Stomach smooth muscle (tissue), 2 donors: ENCODE measurements at regions not wholly inside any gene's neighbourhood (a gene's known extent, or its start where the extent isn't known, plus 50 kb on each side); places are given as distances from the start of the nearest gene placed in this dataset.

ENCODE experiments used
- H3K27ac ChIP-seq: one replicate; pipeline ENCODE4 v1.7.0; 2013; ENCODE audit warnings: mild to moderate bottlenecking, low read length, inconsistent platforms
- H3K27me3 ChIP-seq, 2 donors: one replicate each; pipeline ENCODE4 v1.7.0; 2013; ENCODE audit warnings: low read length in 2 of 2; ENCODE audit not compliant: insufficient read depth in 2 of 2, control insufficient read depth in 1 of 2
- H3K36me3 ChIP-seq, 2 donors: one replicate each; pipeline ENCODE4 v1.7.0; 2013; ENCODE audit warnings: low read length in 2 of 2; ENCODE audit not compliant: control insufficient read depth in 2 of 2, insufficient read depth in 2 of 2
- H3K4me1 ChIP-seq: one replicate; pipeline ENCODE4 v1.7.0; 2013; ENCODE audit warnings: low read length; ENCODE audit not compliant: control insufficient read depth, insufficient read depth
- H3K4me3 ChIP-seq, 2 donors: one replicate each; pipeline ENCODE4 v1.7.0; 2013; ENCODE audit warnings: low read length in 2 of 2
- H3K9ac ChIP-seq, 2 donors: one replicate each; pipeline ENCODE4 v1.7.0; 2013; ENCODE audit warnings: low read length in 2 of 2, mild to moderate bottlenecking in 1 of 2
- H3K9me3 ChIP-seq, 2 donors: one replicate each; pipeline ENCODE4 v1.7.0; 2013; ENCODE audit warnings: low read length in 2 of 2; ENCODE audit not compliant: control insufficient read depth in 2 of 2
- donor health status: healthy.
- donor health status: Pancreatic carcinoma.

DNA sequence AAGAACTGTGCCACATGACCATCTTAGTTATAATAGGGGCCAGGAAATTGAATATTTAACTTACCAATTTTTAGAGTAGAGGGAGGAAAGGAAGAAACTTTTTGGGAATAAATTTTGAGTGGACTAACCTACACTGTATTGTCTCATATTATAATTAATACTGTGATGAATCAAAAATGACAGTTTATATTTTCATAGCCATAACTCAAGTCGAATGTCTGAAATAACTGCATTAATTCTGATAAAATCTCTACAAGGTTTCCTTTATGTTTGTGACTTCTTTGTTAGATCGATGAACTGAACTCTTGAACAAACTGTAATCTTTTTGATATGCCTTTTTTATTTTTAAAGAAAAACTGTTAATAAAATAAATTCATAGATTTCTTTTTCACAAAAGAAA, 132.8 kb upstream of the DPH6 start:
- H3K4me3 ChIP-seq, result no peak overlapping the region
- no peaks in the 10 kb centered on the region for H3K9me3 ChIP-seq
- no peaks in the 10 kb centered on the region for H3K27me3 ChIP-seq
- H3K27ac ChIP-seq, result no peak overlapping the region
- H3K9ac ChIP-seq, result no peak overlapping the region
- H3K4me1 ChIP-seq, result peaks cover 10% of the 10 kb centered on the region
- no peaks in the 10 kb centered on the region for H3K36me3 ChIP-seq

- H3K36me3 ChIP-seq, result no peaks in the 10 kb centered on the region
- H3K4me1 ChIP-seq, result peaks cover 10% of the 10 kb centered on the region
- no peaks in the 10 kb centered on the region for H3K27me3 ChIP-seq
- H3K27ac ChIP-seq, result no peak overlapping the region
- H3K9ac ChIP-seq, result no peak overlapping the region
- no peak overlapping the region for H3K4me3 ChIP-seq
- no peaks in the 10 kb centered on the region for H3K9me3 ChIP-seq
Observed at GRCh38 chr15:35679186-35679585, 133.2 kb upstream of the DPH6 start.

GRCh38 chr15:35680951-35681350, 135.0 kb upstream of the DPH6 start:
- Histone ChIP-seq H3K36me3 (no peaks in the 10 kb centered on the region), H3K4me1 (peaks cover 2% of the 10 kb centered on the region), H3K9ac (no peak overlapping the region), H3K27me3 (no peaks in the 10 kb centered on the region), H3K9me3 (no peaks in the 10 kb centered on the region), H3K4me3 (no peak overlapping the region), H3K27ac (no peak overlapping the region)

DNA sequence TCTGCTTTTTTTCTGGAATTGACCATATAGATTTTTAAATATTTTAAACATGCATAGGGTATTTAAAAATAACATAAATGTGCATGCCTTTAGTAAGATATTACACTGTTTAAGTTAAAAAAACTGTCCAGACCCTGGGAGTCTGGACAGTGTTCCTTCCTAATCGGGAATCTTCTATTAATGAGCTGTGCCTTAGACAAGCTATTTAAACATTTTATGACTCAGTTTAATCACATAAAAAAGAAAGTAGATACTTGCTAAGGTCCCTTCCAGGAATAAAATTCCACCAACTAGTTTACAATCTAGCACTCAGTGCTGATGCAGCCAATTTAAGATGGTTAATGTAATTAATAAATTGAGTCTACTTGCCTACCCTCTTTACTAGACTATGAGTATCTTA, 140.4 kb upstream of the DPH6 start:
- Histone ChIP-seq H3K9ac (no peak overlapping the region), H3K27me3 (no peaks in the 10 kb centered on the region)

GRCh38 chr15:35689266-35689665, 143.3 kb upstream of the DPH6 start:
- H3K36me3 ChIP-seq, result no peaks in the 10 kb centered on the region
- no peaks in the 10 kb centered on the region for H3K9me3 ChIP-seq
- H3K27me3 ChIP-seq, result no peaks in the 10 kb centered on the region
- no peak overlapping the region for H3K27ac ChIP-seq
- peaks cover 5% of the 10 kb centered on the region for H3K4me1 ChIP-seq
- no peak overlapping the region for H3K4me3 ChIP-seq
- no peak overlapping the region for H3K9ac ChIP-seq

More for the DNA sequence above, 140.4 kb upstream of the DPH6 start:
- no peaks in the 10 kb centered on the region for H3K9me3 ChIP-seq
- H3K27ac ChIP-seq, result no peak overlapping the region
- no peak overlapping the region for H3K4me3 ChIP-seq
- no peaks in the 10 kb centered on the region for H3K36me3 ChIP-seq
- H3K4me1 ChIP-seq, result peaks cover 5% of the 10 kb centered on the region

DNA sequence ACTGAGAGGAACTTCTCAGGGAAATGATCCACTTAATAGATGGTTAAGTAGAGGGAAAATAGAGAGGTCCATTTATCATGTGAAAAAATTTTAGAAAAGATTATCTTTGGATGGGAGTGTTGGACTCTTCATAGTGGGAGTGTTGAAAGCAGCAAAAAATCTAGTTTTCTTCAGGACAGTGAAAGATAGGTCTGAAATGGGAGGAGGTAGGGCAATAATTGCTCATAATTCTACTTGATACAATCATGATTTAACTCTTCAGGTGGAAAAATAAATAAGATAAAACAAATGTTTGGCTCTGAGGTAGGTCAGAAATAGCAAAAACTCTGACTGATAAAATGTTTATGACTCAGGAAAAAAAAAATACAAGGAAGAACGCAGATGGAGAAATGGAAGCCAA, 144.1 kb upstream of the DPH6 start:
- Histone ChIP-seq H3K27ac (peak overlapping the region; percentile 37), H3K9me3 (no peaks in the 10 kb centered on the region), H3K9ac (no peak overlapping the region), H3K4me3 (no peak overlapping the region), H3K27me3 (no peaks in the 10 kb centered on the region), H3K36me3 (no peaks in the 10 kb centered on the region), H3K4me1 (peaks cover 5% of the 10 kb centered on the region)

- Histone ChIP-seq H3K27ac (peak overlapping the region; percentile 37), H3K36me3 (no peaks in the 10 kb centered on the region), H3K4me1 (peaks cover 5% of the 10 kb centered on the region), H3K27me3 (no peaks in the 10 kb centered on the region), H3K9me3 (no peaks in the 10 kb centered on the region), H3K4me3 (no peak overlapping the region), H3K9ac (no peak overlapping the region)
Observed at GRCh38 chr15:35690698-35691116, 144.7 kb upstream of the DPH6 start.

DNA sequence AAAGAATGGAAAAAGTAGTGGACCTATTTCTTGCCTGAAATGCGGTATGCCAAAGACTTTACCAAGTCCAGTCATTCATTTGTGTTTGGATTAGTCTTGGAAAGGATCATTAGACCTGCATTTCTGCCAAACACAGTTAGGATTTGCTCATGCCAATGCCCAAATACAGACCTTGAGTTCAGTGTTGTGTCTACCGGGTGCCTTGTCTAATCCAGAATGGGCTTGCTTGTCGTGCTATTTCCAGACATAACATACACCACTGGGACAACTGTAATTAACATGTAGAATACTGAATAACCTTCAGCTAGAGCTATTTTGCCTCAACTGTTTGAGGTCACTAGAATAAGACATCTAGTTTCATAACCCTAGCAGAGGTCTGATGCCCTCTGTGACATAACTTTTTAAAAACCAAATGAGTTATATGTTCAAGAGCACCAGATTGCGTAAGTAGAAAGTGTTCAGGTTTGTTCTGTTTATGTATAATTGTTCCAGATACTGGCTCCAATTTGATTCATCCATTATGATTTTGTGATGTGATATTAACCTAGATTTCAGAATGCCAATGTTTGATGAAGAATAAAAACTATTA, 145.3 kb upstream of the DPH6 start:
- Histone ChIP-seq H3K4me3 (no peak overlapping the region), H3K27ac (peak overlapping the region; percentile 37), H3K27me3 (no peaks in the 10 kb centered on the region), H3K9me3 (no peaks in the 10 kb centered on the region), H3K36me3 (no peaks in the 10 kb centered on the region), H3K9ac (no peak overlapping the region), H3K4me1 (peaks cover 5% of the 10 kb centered on the region)

DNA sequence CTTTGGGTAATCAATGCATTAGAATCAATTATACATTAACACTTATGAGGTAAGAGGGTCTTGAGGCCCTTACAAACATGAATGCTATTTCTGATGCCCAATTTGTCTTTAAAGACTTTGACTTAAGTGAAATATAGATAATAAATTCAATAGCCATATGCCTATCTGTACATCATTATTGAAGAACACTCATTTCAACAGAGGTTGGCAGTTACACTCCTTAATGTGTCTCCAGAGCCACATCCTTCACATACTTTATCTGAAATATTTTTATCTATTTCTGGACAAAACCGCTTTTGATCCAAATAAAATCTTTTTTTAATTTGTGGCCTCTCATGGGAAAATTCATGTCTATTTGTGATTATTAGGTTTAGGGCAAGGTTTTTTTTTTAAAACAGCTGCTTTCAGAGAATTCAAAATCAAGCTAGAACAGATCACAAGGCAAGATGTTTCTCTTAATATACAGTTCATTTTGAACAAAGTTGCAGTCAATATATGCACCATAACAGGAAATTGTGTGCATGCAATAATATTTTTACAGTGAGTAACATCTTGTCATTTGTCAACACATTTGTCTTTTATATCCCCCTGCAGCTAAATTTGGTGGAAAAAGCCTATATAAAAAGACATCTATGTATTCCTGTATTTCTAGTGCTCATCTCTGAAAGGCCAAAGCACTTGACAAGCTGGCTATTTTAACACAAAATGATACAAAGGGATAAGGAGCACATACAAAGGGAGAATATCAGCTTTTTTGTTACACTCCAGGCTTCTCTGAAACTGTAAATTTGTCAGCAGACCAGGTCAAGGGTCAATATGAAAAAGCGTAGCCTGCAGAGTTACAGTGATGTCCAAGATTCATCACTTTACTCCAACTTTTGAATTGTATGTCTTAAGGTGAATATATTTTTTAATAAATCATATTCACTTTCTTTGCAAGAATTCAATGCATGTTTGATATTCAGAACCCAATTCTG, 146.2 kb upstream of the DPH6 start:
- no peak overlapping the region for H3K27ac ChIP-seq

GRCh38 chr15:35693286-35693685, 147.3 kb upstream of the DPH6 start:
- Histone ChIP-seq H3K27me3 (no peaks in the 10 kb centered on the region), H3K4me3 (no peak overlapping the region), H3K4me1 (peaks cover 5% of the 10 kb centered on the region), H3K36me3 (no peaks in the 10 kb centered on the region), H3K27ac (no peak overlapping the region), H3K9me3 (no peaks in the 10 kb centered on the region), H3K9ac (no peak overlapping the region)

More for the DNA sequence above, 146.2 kb upstream of the DPH6 start:
- Histone ChIP-seq H3K36me3 (no peaks in the 10 kb centered on the region), H3K4me1 (peaks cover 5% of the 10 kb centered on the region), H3K9me3 (no peaks in the 10 kb centered on the region), H3K27me3 (no peaks in the 10 kb centered on the region), H3K4me3 (no peak overlapping the region), H3K9ac (no peak overlapping the region)

DNA sequence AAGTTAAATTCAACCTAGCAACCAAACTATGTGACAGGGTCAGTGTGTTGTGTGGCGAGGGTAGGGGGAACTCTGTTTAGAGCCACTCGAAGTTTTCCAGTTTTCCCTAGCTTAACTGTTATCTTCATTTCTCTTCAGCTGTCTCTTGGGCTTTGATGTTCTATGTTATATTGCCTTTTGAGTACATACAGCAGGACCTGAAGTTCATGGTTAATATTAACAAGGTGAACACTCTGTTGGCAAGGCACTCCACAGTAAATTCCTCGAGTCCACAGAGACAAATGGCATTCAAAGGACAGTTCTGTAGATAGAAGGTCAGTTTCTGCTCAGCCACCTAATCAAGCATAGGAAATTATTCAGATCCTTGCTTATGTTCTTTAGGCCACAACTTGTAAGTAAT, 147.9 kb upstream of the DPH6 start:
- no peaks in the 10 kb centered on the region for H3K27me3 ChIP-seq
- H3K36me3 ChIP-seq, result no peaks in the 10 kb centered on the region
- no peak overlapping the region for H3K4me3 ChIP-seq
- no peak overlapping the region for H3K27ac ChIP-seq
- no peak overlapping the region for H3K9ac ChIP-seq
- peaks cover 5% of the 10 kb centered on the region for H3K4me1 ChIP-seq
- H3K9me3 ChIP-seq, result no peaks in the 10 kb centered on the region
